Neuronal stem cell (in vitro differentiated cells): ENCODE measurements at regions not wholly inside any gene's neighbourhood (a gene's known extent, or its start where the extent isn't known, plus 50 kb on each side); places are given as distances from the start of the nearest gene placed in this dataset.
"Not testable (repeated sequence)": the region's sequence is repeated elsewhere in the genome, so short reads cannot be mapped to it uniquely, and the experiment has no call there.

ENCODE experiments used
- DNase-seq: peaks from one replicate; pipeline ENCODE4 v3.0.0-alpha.2; 2013; ENCODE audit warnings: low spot score
- H2AFZ ChIP-seq: one replicate; pipeline ENCODE4 v1.6.1; 2013; ENCODE audit warnings: mild to moderate bottlenecking, low read length, inconsistent platforms
- H2AK5ac ChIP-seq: 2 replicates; pipeline ENCODE4 v1.6.1; 2013; ENCODE audit warnings: low read depth, mild to moderate bottlenecking, inconsistent platforms, low read length, moderate library complexity, mixed read lengths
- H2BK120ac ChIP-seq: 2 replicates; pipeline ENCODE4 v1.6.1; 2013; ENCODE audit warnings: low read depth, mild to moderate bottlenecking, inconsistent platforms, low read length, moderate library complexity, mixed read lengths
- H2BK12ac ChIP-seq: one replicate; pipeline ENCODE4 v1.6.1; 2013; ENCODE audit warnings: low read length, inconsistent platforms
- H2BK15ac ChIP-seq: 2 replicates; pipeline ENCODE4 v1.6.1; 2013; ENCODE audit warnings: mild to moderate bottlenecking, low read length, inconsistent platforms, mixed read lengths
- H2BK5ac ChIP-seq: one replicate; pipeline ENCODE4 v1.6.1; 2013; ENCODE audit warnings: inconsistent platforms, mild to moderate bottlenecking, low read length, moderate library complexity
- H3K14ac ChIP-seq: one replicate; pipeline ENCODE4 v1.6.1; 2013; ENCODE audit warnings: low read length, inconsistent platforms
- H3K18ac ChIP-seq: 2 replicates; pipeline ENCODE4 v1.6.1; 2013; ENCODE audit warnings: low read length, inconsistent platforms
- H3K23ac ChIP-seq: 2 replicates; pipeline ENCODE4 v1.6.1; 2013; ENCODE audit warnings: low read depth, mild to moderate bottlenecking, mixed read lengths, low read length, inconsistent platforms; ENCODE audit not compliant: poor library complexity
- H3K27ac ChIP-seq: replicated peaks from 3 replicates; pipeline ENCODE4 v1.5.1; 2013; ENCODE audit warnings: low read length, inconsistent platforms
- H3K27me3 ChIP-seq, 3 experiments: 2 replicates each; pipeline ENCODE4 v1.6.1; 2013; ENCODE audit warnings: low read length in 3 of 3, mild to moderate bottlenecking in 2 of 3, inconsistent platforms in 1 of 3, low read depth in 1 of 3, mixed read lengths in 1 of 3, moderate library complexity in 1 of 3; ENCODE audit not compliant: control insufficient read depth in 3 of 3, insufficient read depth in 3 of 3
- H3K36me3 ChIP-seq, 2 donors: replicated peaks in 1 of 2; 2 replicates each; pipeline ENCODE4 v1.6.1; 2013; ENCODE audit warnings: low read length in 2 of 2; ENCODE audit not compliant: control insufficient read depth in 2 of 2, insufficient read depth in 2 of 2
- H3K4ac ChIP-seq: 2 replicates; pipeline ENCODE4 v1.6.1; 2013; ENCODE audit warnings: inconsistent platforms, mild to moderate bottlenecking, low read length, moderate library complexity
- H3K4me1 ChIP-seq, 2 donors: 1 replicate in 1 of 2; 2 replicates in 1 of 2; pipeline ENCODE4 v1.6.1; 2013; ENCODE audit warnings: low read length in 2 of 2, low read depth in 1 of 2; ENCODE audit not compliant: control insufficient read depth in 2 of 2, insufficient read depth in 1 of 2
- H3K4me2 ChIP-seq: one replicate; pipeline ENCODE4 v1.6.1; 2013; ENCODE audit warnings: mild to moderate bottlenecking, low read length, inconsistent platforms; ENCODE audit not compliant: insufficient read depth, poor library complexity, severe bottlenecking
- H3K4me3 ChIP-seq, 2 donors: 2 replicates each; pipeline ENCODE4 v1.5.1; 2013; ENCODE audit warnings: low read length in 2 of 2, mild to moderate bottlenecking in 2 of 2, inconsistent platforms in 1 of 2, moderate library complexity in 1 of 2
- H3K79me1 ChIP-seq: one replicate; pipeline ENCODE4 v1.6.1; 2013; ENCODE audit warnings: low read depth, mild to moderate bottlenecking, inconsistent platforms, low read length, moderate library complexity
- H3K9ac ChIP-seq: one replicate; pipeline ENCODE4 v1.6.1; 2013; ENCODE audit warnings: mild to moderate bottlenecking, low read depth, low read length, inconsistent platforms; ENCODE audit not compliant: poor library complexity
- H3K9me3 ChIP-seq, 2 donors: replicated peaks in 1 of 2; 2 replicates each; pipeline versions ENCODE3 to v1.6.1; 2013; ENCODE audit warnings: low read length in 2 of 2, mild to moderate bottlenecking in 2 of 2, inconsistent platforms in 1 of 2, low read depth in 1 of 2, mixed read lengths in 1 of 2, moderate library complexity in 1 of 2; ENCODE audit not compliant: control insufficient read depth in 2 of 2, insufficient read depth in 1 of 2
- H4K8ac ChIP-seq: one replicate; pipeline ENCODE4 v1.6.1; 2013; ENCODE audit warnings: low read depth, mild to moderate bottlenecking, inconsistent platforms, low read length, moderate library complexity
- H4K91ac ChIP-seq: one replicate; pipeline ENCODE4 v1.6.1; 2013; ENCODE audit warnings: low read length, low read depth, mild to moderate bottlenecking, inconsistent platforms; ENCODE audit not compliant: poor library complexity
- WGBS, 2 donors: extraction: QIAGEN DNeasy Blood & Tissue Kit; methylation state at CpG; one replicate each; pipeline ENCODE4 v1.1.7; 2013; ENCODE audit warnings: missing lambda C conversion rate in 2 of 2, mixed read lengths in 1 of 2; ENCODE audit not compliant: insufficient read length in 2 of 2, insufficient replicate concordance in 1 of 2; ENCODE audit errors: extremely low coverage in 2 of 2; 5-methylcytosine and 5-hydroxymethylcytosine counted together

DNA sequence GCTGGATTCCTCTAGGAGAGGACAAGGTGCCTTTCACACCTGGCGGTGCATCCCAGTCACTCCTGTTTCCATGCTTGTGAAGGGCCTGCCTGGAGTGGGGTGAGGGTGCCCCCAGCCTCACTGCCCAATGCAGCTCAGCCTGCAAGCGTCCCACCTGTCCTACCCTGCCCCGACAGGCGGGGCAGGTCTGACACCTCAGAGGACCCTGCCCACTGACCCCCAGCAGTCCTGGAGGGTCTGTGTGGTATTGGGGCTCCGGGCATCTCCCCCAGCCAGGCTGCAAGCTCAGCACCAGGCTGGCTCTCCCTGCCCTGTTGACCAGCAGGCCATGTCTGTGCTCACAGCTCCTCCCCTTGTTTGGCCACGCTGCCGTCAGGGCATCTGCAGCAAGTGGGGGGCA is 194.9 kb downstream of the LIPI start:
- not testable (repeated sequence) for H2BK15ac ChIP-seq, H3K4me1 ChIP-seq, H2AFZ ChIP-seq, H3K18ac ChIP-seq, H3K9ac ChIP-seq, H4K8ac ChIP-seq, H2BK12ac ChIP-seq, H2BK5ac ChIP-seq, H4K91ac ChIP-seq, H3K14ac ChIP-seq, H3K4ac ChIP-seq, H3K79me1 ChIP-seq, H3K23ac ChIP-seq, H3K4me2 ChIP-seq, H3K36me3 ChIP-seq, H3K27me3 ChIP-seq, H3K9me3 ChIP-seq, H3K27ac ChIP-seq, DNase-seq, H3K4me3 ChIP-seq, H2AK5ac ChIP-seq, H2BK120ac ChIP-seq
- no CpG with 5 or more reads among the region's 7 CpGs for WGBS, 2 donors

DNA sequence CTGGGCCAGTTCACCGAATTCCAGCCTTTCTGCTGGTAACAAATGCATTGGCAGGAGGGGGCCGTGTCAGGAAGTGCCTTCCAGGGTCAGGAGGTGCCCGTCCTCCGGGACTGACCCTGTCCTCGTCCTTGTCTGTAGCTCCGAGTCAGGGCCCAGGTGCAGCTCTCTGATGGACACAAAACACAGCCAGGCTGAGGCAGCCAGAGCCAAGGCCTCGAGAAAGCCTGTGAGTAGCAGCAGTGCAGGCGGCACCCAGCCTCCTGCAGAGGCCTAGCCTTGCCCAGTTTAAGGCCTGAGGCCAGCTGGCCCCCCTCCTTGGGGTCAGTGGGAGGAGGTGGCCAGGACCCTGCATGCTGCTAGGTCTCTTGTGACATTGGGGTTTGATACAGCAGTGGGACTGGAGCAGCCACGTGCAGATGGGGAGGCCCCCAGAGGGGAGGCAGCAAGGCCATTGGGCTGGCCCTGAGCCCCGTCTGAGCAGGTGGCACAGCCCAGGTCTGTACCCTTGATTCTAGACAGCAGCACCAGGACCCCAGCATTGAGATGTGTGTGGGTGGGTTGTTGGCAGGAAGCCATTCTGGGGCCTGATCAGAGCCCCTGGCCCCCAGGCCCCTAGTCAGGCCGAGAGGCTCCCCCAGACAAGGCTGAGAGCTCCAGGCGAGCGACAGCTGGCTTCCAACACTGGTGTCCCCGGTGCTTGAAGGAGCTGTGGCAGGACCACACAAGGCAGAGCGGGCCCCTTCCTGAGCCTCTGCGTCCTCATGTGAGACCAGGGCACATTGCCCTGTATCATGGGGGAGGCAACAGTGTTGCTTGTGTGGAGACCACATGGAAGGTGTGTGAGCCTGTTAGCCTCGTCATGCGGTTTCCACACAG is 196.9 kb downstream of the LIPI start:
- peak overlapping the region; percentile 2 for H3K4me2 ChIP-seq
- not testable (repeated sequence) for H2AK5ac ChIP-seq, H4K91ac ChIP-seq, H3K4me1 ChIP-seq, H3K9ac ChIP-seq, H3K4me3 ChIP-seq, H2BK5ac ChIP-seq, H3K79me1 ChIP-seq, H3K27me3 ChIP-seq, H3K14ac ChIP-seq, H2BK120ac ChIP-seq, H4K8ac ChIP-seq, H3K18ac ChIP-seq, DNase-seq, H3K27ac ChIP-seq, H3K4ac ChIP-seq, H2BK12ac ChIP-seq, H3K23ac ChIP-seq, H3K9me3 ChIP-seq, H2BK15ac ChIP-seq, H3K36me3 ChIP-seq
- WGBS, 2 donors = no CpG with 5 or more reads among the region's 18 CpGs
- peak overlapping the region; percentile 61 for H2AFZ ChIP-seq

DNA sequence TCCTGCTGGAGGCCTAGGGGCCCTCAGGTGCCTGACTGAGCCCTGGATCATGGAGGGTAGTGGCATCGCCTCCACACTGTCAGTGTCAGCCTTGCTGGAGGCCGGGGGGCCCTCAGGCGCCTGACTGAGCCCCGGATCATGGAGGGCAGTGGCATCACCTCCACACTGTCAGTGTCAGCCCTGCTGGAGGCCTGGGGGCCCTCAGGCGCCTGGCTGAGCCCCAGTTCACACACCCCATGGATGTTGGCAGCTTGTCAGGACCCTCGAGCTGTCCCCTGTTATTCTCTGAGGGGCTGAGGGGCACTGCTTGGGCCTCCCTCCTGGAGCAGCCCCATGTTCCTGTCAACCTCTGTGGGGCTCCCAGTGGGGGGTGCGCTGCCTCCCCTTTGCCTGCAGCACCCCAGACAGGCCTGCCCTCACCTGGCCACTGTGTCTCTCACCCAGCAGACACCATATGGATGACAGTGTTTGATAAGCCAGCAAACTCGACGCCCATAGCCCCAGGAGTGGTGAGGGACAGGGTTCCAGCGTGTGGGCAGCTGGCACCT is 197.6 kb downstream of the LIPI start:
- Histone ChIP-seq H2BK15ac (no peak overlapping the region), H3K14ac (no peak overlapping the region), H3K23ac (no peak overlapping the region), H4K91ac (no peak overlapping the region), H2BK120ac (no peak overlapping the region), H3K27me3 (no peaks in the 10 kb centered on the region), H2BK5ac (no peak overlapping the region), H4K8ac (no peak overlapping the region), H2AFZ (peak overlapping the region; percentile 61), H3K4me2 (no peak overlapping the region), H3K9me3 (peaks cover 0 to 2% of the 10 kb centered on the region in 2 donors), H3K18ac (no peak overlapping the region), H3K27ac (no peak overlapping the region), H3K79me1 (no peaks in the 10 kb centered on the region), H2AK5ac (no peak overlapping the region), H3K4me3 (no peak overlapping the region), H3K4ac (no peak overlapping the region), H3K36me3 (no peaks in the 10 kb centered on the region), H2BK12ac (no peak overlapping the region), H3K9ac (no peak overlapping the region), H3K4me1 (no peaks in the 10 kb centered on the region)
- no CpG with 5 or more reads among the region's 10 CpGs for WGBS, 2 donors
- DNase-seq = no peak

DNA sequence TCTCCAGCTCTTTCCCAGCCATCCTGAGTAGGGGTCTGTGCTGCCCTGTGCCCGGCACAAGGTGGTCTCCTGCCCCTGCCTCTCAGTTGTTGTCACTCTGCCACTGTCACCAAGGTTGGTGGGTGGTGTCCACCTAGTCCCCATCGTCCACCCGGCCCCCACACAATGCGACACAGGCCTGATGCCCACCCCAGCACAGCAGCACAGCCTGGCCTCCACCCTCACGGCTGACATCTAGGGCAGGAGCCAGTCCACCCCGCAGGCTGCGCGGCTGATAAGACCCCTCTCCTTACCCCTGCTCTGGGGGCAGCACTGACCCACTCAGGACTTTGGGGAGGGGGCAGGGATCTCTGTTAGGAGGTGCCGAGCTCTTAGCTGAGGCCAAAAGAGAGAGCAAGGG is 198.3 kb downstream of the LIPI start:
- DNase-seq = no peak
- Histone ChIP-seq H2BK12ac (no peak overlapping the region), H3K36me3 (no peaks in the 10 kb centered on the region)

More for the DNA sequence above, 198.3 kb downstream of the LIPI start:
- no peak overlapping the region for H3K27ac ChIP-seq
- no peaks in the 10 kb centered on the region for H3K4me1 ChIP-seq
- no peak overlapping the region for H4K91ac ChIP-seq
- no peak overlapping the region for H3K18ac ChIP-seq
- no peak overlapping the region for H2BK120ac ChIP-seq
- peak overlapping the region in 1 of 2 donors; percentile 64 for H3K4me3 ChIP-seq
- H3K79me1 ChIP-seq = no peaks in the 10 kb centered on the region
- no peak overlapping the region for H2BK15ac ChIP-seq
- H3K14ac ChIP-seq = no peak overlapping the region
- peaks cover 0 to 2% of the 10 kb centered on the region in 2 donors for H3K9me3 ChIP-seq
- H3K4ac ChIP-seq = no peak overlapping the region
- WGBS, 2 donors = no CpG with 5 or more reads among the region's 9 CpGs
- H2AFZ ChIP-seq = no peak overlapping the region
- H4K8ac ChIP-seq = no peak overlapping the region
- no peak overlapping the region for H3K4me2 ChIP-seq
- peak overlapping the region; percentile 73 for H3K23ac ChIP-seq
- no peak overlapping the region for H2AK5ac ChIP-seq
- no peak overlapping the region for H3K9ac ChIP-seq
- no peak overlapping the region for H2BK5ac ChIP-seq
- H3K27me3 ChIP-seq = no peaks in the 10 kb centered on the region
